HCT116 (cell line): ENCODE measurements at regions not wholly inside any gene's neighbourhood (a gene's known extent, or its start where the extent isn't known, plus 50 kb on each side); places are given as distances from the start of the nearest gene placed in this dataset.

Source experiments
- CTCF ChIP-seq, 3 experiments: fragments of 200-600 bp in 1 of 3; sonication (generic) in 1 of 3; IDR thresholded peaks in 2 of 3; conservative IDR thresholded peaks in 1 of 3; 2 replicates each; pipeline ENCODE4 v1.5.1; 2012 to 2017; ENCODE audit warnings: low read depth in 2 of 3, low read length in 2 of 3, antibody characterized with exemption in 1 of 3, borderline replicate concordance in 1 of 3, control low read depth in 1 of 3, mild to moderate bottlenecking in 1 of 3, mixed read lengths in 1 of 3, mixed run types in 1 of 3, moderate library complexity in 1 of 3; ENCODE audit not compliant: insufficient read depth in 1 of 3
- POLR2A ChIP-seq: IDR thresholded peaks from 2 replicates; pipeline ENCODE4 v1.7.0; 2011; ENCODE audit warnings: borderline replicate concordance; ENCODE audit not compliant: insufficient read depth, insufficient read length; ENCODE audit errors: extremely low read depth
- POLR2AphosphoS5 ChIP-seq: IDR thresholded peaks from 2 replicates; pipeline ENCODE4 v1.6.1; 2011; ENCODE audit warnings: mild to moderate bottlenecking, low read depth, low read length, moderate library complexity
- TCF7L2 ChIP-seq: IDR thresholded peaks from 2 replicates; pipeline ENCODE4 v1.7.0; 2011; ENCODE audit warnings: borderline replicate concordance, inconsistent platforms; ENCODE audit not compliant: insufficient read depth, insufficient read length; ENCODE audit errors: extremely low read depth
- YY1 ChIP-seq: IDR thresholded peaks from 2 replicates; pipeline ENCODE4 v1.6.1; 2011; ENCODE audit warnings: low read length, low read depth, moderate library complexity, mild to moderate bottlenecking; ENCODE audit not compliant: insufficient replicate concordance; ENCODE audit errors: extremely low read depth
- TF ChIP-seq, protein P1 (sequence below): IDR thresholded peaks from 2 replicates; pipeline ENCODE4 v1.6.1; 2012; ENCODE audit warnings: low read depth

- TF ChIP-seq CTCF (IDR thresholded peaks at IDR 0.05 in 2 of 3, conservative IDR thresholded peaks at IDR 0.05 in 1 of 3; ENCODE audit: borderline replicate concordance in 1 of 3, insufficient read depth in 1 of 3, low read depth in 2 of 3, low read length in 2 of 3) = no peak
- TF ChIP-seq POLR2A = no peak
- TF ChIP-seq YY1 = no peak
- no peak for TF ChIP-seq TCF7L2
- TF ChIP-seq, protein P1, sequence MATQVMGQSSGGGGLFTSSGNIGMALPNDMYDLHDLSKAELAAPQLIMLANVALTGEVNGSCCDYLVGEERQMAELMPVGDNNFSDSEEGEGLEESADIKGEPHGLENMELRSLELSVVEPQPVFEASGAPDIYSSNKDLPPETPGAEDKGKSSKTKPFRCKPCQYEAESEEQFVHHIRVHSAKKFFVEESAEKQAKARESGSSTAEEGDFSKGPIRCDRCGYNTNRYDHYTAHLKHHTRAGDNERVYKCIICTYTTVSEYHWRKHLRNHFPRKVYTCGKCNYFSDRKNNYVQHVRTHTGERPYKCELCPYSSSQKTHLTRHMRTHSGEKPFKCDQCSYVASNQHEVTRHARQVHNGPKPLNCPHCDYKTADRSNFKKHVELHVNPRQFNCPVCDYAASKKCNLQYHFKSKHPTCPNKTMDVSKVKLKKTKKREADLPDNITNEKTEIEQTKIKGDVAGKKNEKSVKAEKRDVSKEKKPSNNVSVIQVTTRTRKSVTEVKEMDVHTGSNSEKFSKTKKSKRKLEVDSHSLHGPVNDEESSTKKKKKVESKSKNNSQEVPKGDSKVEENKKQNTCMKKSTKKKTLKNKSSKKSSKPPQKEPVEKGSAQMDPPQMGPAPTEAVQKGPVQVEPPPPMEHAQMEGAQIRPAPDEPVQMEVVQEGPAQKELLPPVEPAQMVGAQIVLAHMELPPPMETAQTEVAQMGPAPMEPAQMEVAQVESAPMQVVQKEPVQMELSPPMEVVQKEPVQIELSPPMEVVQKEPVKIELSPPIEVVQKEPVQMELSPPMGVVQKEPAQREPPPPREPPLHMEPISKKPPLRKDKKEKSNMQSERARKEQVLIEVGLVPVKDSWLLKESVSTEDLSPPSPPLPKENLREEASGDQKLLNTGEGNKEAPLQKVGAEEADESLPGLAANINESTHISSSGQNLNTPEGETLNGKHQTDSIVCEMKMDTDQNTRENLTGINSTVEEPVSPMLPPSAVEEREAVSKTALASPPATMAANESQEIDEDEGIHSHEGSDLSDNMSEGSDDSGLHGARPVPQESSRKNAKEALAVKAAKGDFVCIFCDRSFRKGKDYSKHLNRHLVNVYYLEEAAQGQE = no peak
- no peak for TF ChIP-seq POLR2AphosphoS5
These were observed 110.7 kb upstream of the OLFM3 start for GRCh38 chr1:102107441-102107840.
